SK-N-SH (cell line): ENCODE measurements at regions not wholly inside any gene's neighbourhood (a gene's known extent, or its start where the extent isn't known, plus 50 kb on each side); places are given as distances from the start of the nearest gene placed in this dataset.

ENCODE experiments used
- CTCF ChIA-PET: fragments of 300-600, 350-600 bp; formaldehyde crosslinking; extraction: SDS; loops from one replicate; lab custom pipeline; 2021; lab: Yijun Ruan, JAX
- POLR2A ChIA-PET: fragments of 350-600 bp; sonication (Branson Sonifier 250); formaldehyde crosslinking; extraction: SDS; loops from one replicate; lab custom pipeline; 2020; ENCODE audit warnings: antibody characterized with exemption, inconsistent platforms; lab: Yijun Ruan, JAX
- DNase-seq: peaks from one replicate; pipeline ENCODE4 v3.0.0; 2012
- H2AFZ ChIP-seq: fragments of 200-600 bp; sonication (generic); 2 replicates; pipeline ENCODE4 v1.8.1; 2016; ENCODE audit warnings: antibody characterized with exemption, mild to moderate bottlenecking, low read depth
- H3F3A ChIP-seq: fragments of 200-600 bp; sonication (generic); replicated peaks from 2 replicates; pipeline ENCODE3; 2016; ENCODE audit warnings: antibody characterized with exemption, mild to moderate bottlenecking; ENCODE audit not compliant: insufficient read depth
- H3K27ac ChIP-seq, 2 experiments: fragments of 200-500 bp in 1 of 2; fragments of 200-600 bp in 1 of 2; sonication (Bioruptor generic) in 1 of 2; sonication (generic), shearing (Covaris generic) in 1 of 2; 2 replicates each; pipeline versions ENCODE4 v1.5.1 to v1.6.1; 2014 to 2016; ENCODE audit warnings: low read depth in 2 of 2, inconsistent platforms in 1 of 2, low read length in 1 of 2, mild to moderate bottlenecking in 1 of 2, mixed read lengths in 1 of 2
- H3K27me3 ChIP-seq: fragments of 200-600 bp; sonication (generic), shearing (Covaris generic); 2 replicates; pipeline ENCODE4 v1.6.1; 2016; ENCODE audit warnings: mixed run types; ENCODE audit not compliant: insufficient read depth
- H3K36me3 ChIP-seq, 2 experiments: fragments of 200-500 bp in 1 of 2; fragments of 200-600 bp in 1 of 2; sonication (Bioruptor generic) in 1 of 2; sonication (generic) in 1 of 2; replicated peaks in 1 of 2; 2 replicates each; pipeline versions ENCODE3 to v1.5.1; 2014 to 2016; ENCODE audit warnings: low read length in 1 of 2, mild to moderate bottlenecking in 1 of 2; ENCODE audit not compliant: insufficient read depth in 2 of 2, control insufficient read depth in 1 of 2
- H3K4me1 ChIP-seq, 2 experiments: fragments of 200-500 bp in 1 of 2; fragments of 200-600 bp in 1 of 2; sonication (Bioruptor generic) in 1 of 2; sonication (generic), shearing (Covaris generic) in 1 of 2; 2 replicates each; pipeline versions ENCODE4 v1.5.1 to v1.6.1; 2014 to 2016; ENCODE audit warnings: low read depth in 1 of 2, low read length in 1 of 2, mixed run types in 1 of 2; ENCODE audit not compliant: insufficient read depth in 2 of 2, control insufficient read depth in 1 of 2
- H3K4me2 ChIP-seq: fragments of 200-600 bp; sonication (generic), shearing (Covaris generic); 2 replicates; pipeline ENCODE4 v1.6.1; 2017; ENCODE audit warnings: mixed run types
- H3K4me3 ChIP-seq, 2 experiments: fragments of 200-500 bp in 1 of 2; fragments of 200-600 bp in 1 of 2; sonication (Bioruptor generic) in 1 of 2; sonication (generic), shearing (Covaris generic) in 1 of 2; 2 replicates each; pipeline versions ENCODE4 v1.5.1 to v1.8.1; 2014 to 2016; ENCODE audit warnings: low read depth in 2 of 2, inconsistent platforms in 1 of 2, low read length in 1 of 2, mild to moderate bottlenecking in 1 of 2, mixed read lengths in 1 of 2, moderate library complexity in 1 of 2
- H3K79me2 ChIP-seq: fragments of 200-600 bp; sonication (generic); 2 replicates; pipeline ENCODE4 v1.8.1; 2017; ENCODE audit warnings: mild to moderate bottlenecking; ENCODE audit not compliant: insufficient read depth
- H3K9ac ChIP-seq: fragments of 200-600 bp; sonication (generic); 2 replicates; pipeline ENCODE4 v1.6.1; 2017; ENCODE audit warnings: mixed run types
- H3K9me2 ChIP-seq: fragments of 200-600 bp; sonication (generic); 2 replicates; pipeline ENCODE4 v1.6.1; 2017; ENCODE audit warnings: mixed run types
- H3K9me3 ChIP-seq: fragments of 200-600 bp; sonication (generic); 2 replicates; pipeline ENCODE4 v1.6.1; 2017; ENCODE audit warnings: mixed run types, mild to moderate bottlenecking, moderate library complexity
- H4K20me1 ChIP-seq: fragments of 200-600 bp; sonication (generic); 2 replicates; pipeline ENCODE4 v1.6.1; 2017; ENCODE audit warnings: mild to moderate bottlenecking, mixed run types; ENCODE audit not compliant: insufficient read depth
- ELF1 ChIP-seq: IDR thresholded peaks from 2 replicates; pipeline ENCODE4 v1.4.0; 2012
- EP300 ChIP-seq, 2 experiments: IDR thresholded peaks; 2 replicates each; pipeline versions ENCODE4 v1.4.0 to v1.6.1; 2012; ENCODE audit warnings: borderline replicate concordance in 1 of 2, low read depth in 1 of 2, low read length in 1 of 2
- FOSL2 ChIP-seq: IDR thresholded peaks from 2 replicates; pipeline ENCODE4 v1.4.0; 2012; ENCODE audit warnings: low read depth, mild to moderate bottlenecking, moderate library complexity, borderline replicate concordance
- JUND ChIP-seq: IDR thresholded peaks from 2 replicates; pipeline ENCODE4 v1.4.0; 2012
- MEF2A ChIP-seq: IDR thresholded peaks from 2 replicates; pipeline ENCODE4 v1.4.0; 2012; ENCODE audit warnings: low read depth, borderline replicate concordance
- NFIC ChIP-seq: IDR thresholded peaks from 2 replicates; pipeline ENCODE4 v1.4.0; 2012; ENCODE audit warnings: borderline replicate concordance
- PBX3 ChIP-seq: IDR thresholded peaks from 2 replicates; pipeline ENCODE4; 2012
- RXRA ChIP-seq: IDR thresholded peaks from 2 replicates; pipeline ENCODE4 v1.4.0; 2012; ENCODE audit warnings: low read depth, mild to moderate bottlenecking, borderline replicate concordance
- SIN3A ChIP-seq: IDR thresholded peaks from 2 replicates; pipeline ENCODE4 v1.6.1; 2012; ENCODE audit warnings: low read depth, mild to moderate bottlenecking, low read length, moderate library complexity, borderline replicate concordance
- TCF12 ChIP-seq: IDR thresholded peaks from 2 replicates; pipeline ENCODE4 v1.4.0; 2012
- TEAD4 ChIP-seq: IDR thresholded peaks from 2 replicates; pipeline ENCODE4 v1.4.0; 2012; ENCODE audit warnings: mild to moderate bottlenecking, borderline replicate concordance; ENCODE audit not compliant: insufficient read depth
- USF2 ChIP-seq: fragments of 150-350 bp; IDR thresholded peaks from 2 replicates; pipeline ENCODE4 v1.6.1; 2017; ENCODE audit warnings: antibody characterized with exemption, low read length, low read depth, borderline replicate concordance
- WGBS: methylation state at CpG from one replicate; pipeline ENCODE4 v1.1.6; 2017; ENCODE audit warnings: low lambda C conversion rate; 5-methylcytosine and 5-hydroxymethylcytosine counted together
- TF ChIP-seq, protein P1 (sequence below): IDR thresholded peaks from 2 replicates; pipeline ENCODE4 v1.6.1; 2012; ENCODE audit warnings: mild to moderate bottlenecking, low read depth, low read length, moderate library complexity
- TF ChIP-seq, protein P2 (sequence below): IDR thresholded peaks from 2 replicates; pipeline ENCODE4 v1.4.0; 2012; ENCODE audit warnings: low read depth, borderline replicate concordance

GRCh38 chr1:195594773-195595172, 1013.5 kb downstream of the KCNT2 start:
- H3K9me2 ChIP-seq: no peaks in the 10 kb centered on the region
- no peak overlapping the region for H3K4me2 ChIP-seq
- no peaks in the 10 kb centered on the region for H3K36me3 ChIP-seq
- H3K9me3 ChIP-seq: no peaks in the 10 kb centered on the region
- H3K4me3 ChIP-seq: no peak overlapping the region
- H3K27me3 ChIP-seq: no peaks in the 10 kb centered on the region
- TF ChIP-seq PBX3 (no peak), JUND (no peak), TCF12 (no peak), NFIC (no peak), TEAD4 (no peak), USF2 (no peak), SIN3A (no peak), FOSL2 (no peak), EP300 (IDR thresholded peaks at IDR 0.05; ENCODE audit: borderline replicate concordance in 1 of 2, low read depth in 1 of 2, low read length in 1 of 2) (no peak), MEF2A (no peak)
- TF ChIP-seq, protein P1, sequence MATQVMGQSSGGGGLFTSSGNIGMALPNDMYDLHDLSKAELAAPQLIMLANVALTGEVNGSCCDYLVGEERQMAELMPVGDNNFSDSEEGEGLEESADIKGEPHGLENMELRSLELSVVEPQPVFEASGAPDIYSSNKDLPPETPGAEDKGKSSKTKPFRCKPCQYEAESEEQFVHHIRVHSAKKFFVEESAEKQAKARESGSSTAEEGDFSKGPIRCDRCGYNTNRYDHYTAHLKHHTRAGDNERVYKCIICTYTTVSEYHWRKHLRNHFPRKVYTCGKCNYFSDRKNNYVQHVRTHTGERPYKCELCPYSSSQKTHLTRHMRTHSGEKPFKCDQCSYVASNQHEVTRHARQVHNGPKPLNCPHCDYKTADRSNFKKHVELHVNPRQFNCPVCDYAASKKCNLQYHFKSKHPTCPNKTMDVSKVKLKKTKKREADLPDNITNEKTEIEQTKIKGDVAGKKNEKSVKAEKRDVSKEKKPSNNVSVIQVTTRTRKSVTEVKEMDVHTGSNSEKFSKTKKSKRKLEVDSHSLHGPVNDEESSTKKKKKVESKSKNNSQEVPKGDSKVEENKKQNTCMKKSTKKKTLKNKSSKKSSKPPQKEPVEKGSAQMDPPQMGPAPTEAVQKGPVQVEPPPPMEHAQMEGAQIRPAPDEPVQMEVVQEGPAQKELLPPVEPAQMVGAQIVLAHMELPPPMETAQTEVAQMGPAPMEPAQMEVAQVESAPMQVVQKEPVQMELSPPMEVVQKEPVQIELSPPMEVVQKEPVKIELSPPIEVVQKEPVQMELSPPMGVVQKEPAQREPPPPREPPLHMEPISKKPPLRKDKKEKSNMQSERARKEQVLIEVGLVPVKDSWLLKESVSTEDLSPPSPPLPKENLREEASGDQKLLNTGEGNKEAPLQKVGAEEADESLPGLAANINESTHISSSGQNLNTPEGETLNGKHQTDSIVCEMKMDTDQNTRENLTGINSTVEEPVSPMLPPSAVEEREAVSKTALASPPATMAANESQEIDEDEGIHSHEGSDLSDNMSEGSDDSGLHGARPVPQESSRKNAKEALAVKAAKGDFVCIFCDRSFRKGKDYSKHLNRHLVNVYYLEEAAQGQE: no peak
- H3K9ac ChIP-seq: no peak overlapping the region
- no peaks in the 10 kb centered on the region for H3K79me2 ChIP-seq
- ChIA-PET CTCF (no interaction called here), POLR2A (no interaction called here)
- no peak overlapping the region for H2AFZ ChIP-seq
- H3K27ac ChIP-seq: no peak overlapping the region
- H3F3A ChIP-seq: peaks cover 7% of the 10 kb centered on the region
- no peaks in the 10 kb centered on the region for H4K20me1 ChIP-seq
- DNase-seq: no peak
- WGBS: 73% methylated on average over 3 of the region's 3 CpGs
- H3K4me1 ChIP-seq: no peaks in the 10 kb centered on the region; a peak in 2 of 4 replicates

- no peaks in the 10 kb centered on the region for H3K79me2 ChIP-seq
- peaks cover 7% of the 10 kb centered on the region for H3F3A ChIP-seq
- 95% methylated on average over 2 of the region's 2 CpGs for WGBS
- no peak for DNase-seq
- ChIA-PET POLR2A (no interaction called here), CTCF (no interaction called here)
- H3K9me3 ChIP-seq: no peaks in the 10 kb centered on the region
- no peak overlapping the region; the same call in 1 of the 2 replicates for H2AFZ ChIP-seq
- H3K9me2 ChIP-seq: no peaks in the 10 kb centered on the region
- H3K27ac ChIP-seq: no peak overlapping the region
- no peaks in the 10 kb centered on the region for H4K20me1 ChIP-seq
- H3K4me3 ChIP-seq: no peak overlapping the region
- H3K27me3 ChIP-seq: no peaks in the 10 kb centered on the region
- no peak overlapping the region for H3K4me2 ChIP-seq
- H3K36me3 ChIP-seq: no peaks in the 10 kb centered on the region
- no peak overlapping the region for H3K9ac ChIP-seq
- no peaks in the 10 kb centered on the region; a peak in 2 of 4 replicates for H3K4me1 ChIP-seq
- TF ChIP-seq RXRA (no peak), MEF2A (no peak), TCF12 (no peak), ELF1 (no peak)
- TF ChIP-seq, protein P2, sequence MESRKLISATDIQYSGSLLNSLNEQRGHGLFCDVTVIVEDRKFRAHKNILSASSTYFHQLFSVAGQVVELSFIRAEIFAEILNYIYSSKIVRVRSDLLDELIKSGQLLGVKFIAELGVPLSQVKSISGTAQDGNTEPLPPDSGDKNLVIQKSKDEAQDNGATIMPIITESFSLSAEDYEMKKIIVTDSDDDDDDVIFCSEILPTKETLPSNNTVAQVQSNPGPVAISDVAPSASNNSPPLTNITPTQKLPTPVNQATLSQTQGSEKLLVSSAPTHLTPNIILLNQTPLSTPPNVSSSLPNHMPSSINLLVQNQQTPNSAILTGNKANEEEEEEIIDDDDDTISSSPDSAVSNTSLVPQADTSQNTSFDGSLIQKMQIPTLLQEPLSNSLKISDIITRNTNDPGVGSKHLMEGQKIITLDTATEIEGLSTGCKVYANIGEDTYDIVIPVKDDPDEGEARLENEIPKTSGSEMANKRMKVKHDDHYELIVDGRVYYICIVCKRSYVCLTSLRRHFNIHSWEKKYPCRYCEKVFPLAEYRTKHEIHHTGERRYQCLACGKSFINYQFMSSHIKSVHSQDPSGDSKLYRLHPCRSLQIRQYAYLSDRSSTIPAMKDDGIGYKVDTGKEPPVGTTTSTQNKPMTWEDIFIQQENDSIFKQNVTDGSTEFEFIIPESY: no peak
- TF ChIP-seq, protein P1: no peak
These were observed 1013.9 kb downstream of the KCNT2 start for GRCh38 chr1:195594322-195594721.
